ENCODE measurements at regions not wholly inside any gene's neighbourhood (a gene's known extent, or its start where the extent isn't known, plus 50 kb on each side); places are given as distances from the start of the nearest gene placed in this dataset.

- no peaks in the 10 kb centered on the region for H3K27me3 ChIP-seq (replicated peaks in 1 of 4; ENCODE audit: control extremely low read depth in 1 of 4, control insufficient read depth in 3 of 4, insufficient read depth in 4 of 4, low read length in 3 of 4)
- TF ChIP-seq EZH2 (IDR thresholded peaks at IDR 0.05; ENCODE audit: borderline replicate concordance, insufficient read depth, low read depth, low read length, poor library complexity, severe bottlenecking) (no peak), CTCF (IDR thresholded peaks at IDR 0.05) (no peak)
- H3K27ac Mint-ChIP-seq: no peak overlapping the region
- H3K27ac ChIP-seq (ENCODE audit: low read length in 2 of 2): no peak overlapping the region
- no peak overlapping the region for H2AFZ ChIP-seq (ENCODE audit: insufficient read depth, low read depth, low read length, poor library complexity, severe bottlenecking)
- WGBS (ENCODE audit: insufficient coverage): 65% methylated on average over 4 of the region's 4 CpGs
- ATAC-seq (ENCODE audit: low read depth): no peak
- POLR2A ChIA-PET: no interaction called here
- CTCF ChIA-PET: no interaction called here
- H3K9me3 ChIP-seq (ENCODE audit: control extremely low read depth in 1 of 3, control insufficient read depth in 2 of 3, insufficient read depth in 1 of 3, low read length in 2 of 3): no peaks in the 10 kb centered on the region
- peaks cover 0 to 7% of the 10 kb centered on the region in 2 donors for H3K4me1 ChIP-seq (ENCODE audit: control insufficient read depth in 2 of 2, insufficient read depth in 2 of 2, low read length in 2 of 2)
- no peaks in the 10 kb centered on the region for H4K20me1 ChIP-seq (ENCODE audit: control insufficient read depth, insufficient read depth, low read length, poor library complexity, severe bottlenecking)
- DNase-seq: no peak
- no peak overlapping the region for H3K4me2 ChIP-seq (replicated peaks; ENCODE audit: low read depth, low read length, poor library complexity, severe bottlenecking)
- H3K4me1 Mint-ChIP-seq: peaks cover 5% of the 10 kb centered on the region
- no peak overlapping the region for H3K9ac ChIP-seq (ENCODE audit: low read length)
- no peaks in the 10 kb centered on the region for H3K27me3 Mint-ChIP-seq
- no peaks in the 10 kb centered on the region for H3K36me3 ChIP-seq (replicated peaks in 1 of 2; ENCODE audit: control extremely low read depth in 1 of 2, control insufficient read depth in 1 of 2, extremely low read depth in 1 of 2, insufficient read depth in 2 of 2, low read length in 1 of 2)
- intact Hi-C loops (cut with micrococcal nuclease): no loop called here
- no peaks in the 10 kb centered on the region for H3K79me2 ChIP-seq (ENCODE audit: control insufficient read depth, insufficient read depth, low read length)
- H3K4me3 Mint-ChIP-seq: no peak overlapping the region
- no peaks in the 10 kb centered on the region for H3K9me3 Mint-ChIP-seq (ENCODE audit: insufficient read depth)
- no peak overlapping the region for H3K4me3 ChIP-seq (ENCODE audit: control extremely low read depth in 1 of 5, extremely low read depth in 1 of 5, insufficient read depth in 1 of 5, low read depth in 2 of 5, low read length in 4 of 5)
These were observed 362.7 kb downstream of the OSTF1 start for GRCh38 chr9:75451045-75451444.

- H3K4me2 ChIP-seq (replicated peaks; ENCODE audit: low read depth, low read length, poor library complexity, severe bottlenecking): no peak overlapping the region
- CTCF ChIA-PET: no interaction called here
- H3K27me3 Mint-ChIP-seq: no peaks in the 10 kb centered on the region
- H3K36me3 ChIP-seq (replicated peaks in 1 of 2; ENCODE audit: control extremely low read depth in 1 of 2, control insufficient read depth in 1 of 2, extremely low read depth in 1 of 2, insufficient read depth in 2 of 2, low read length in 1 of 2): no peaks in the 10 kb centered on the region
- intact Hi-C loops (cut with micrococcal nuclease): no loop called here
- TF ChIP-seq EZH2 (IDR thresholded peaks at IDR 0.05; ENCODE audit: borderline replicate concordance, insufficient read depth, low read depth, low read length, poor library complexity, severe bottlenecking) (no peak), CTCF (IDR thresholded peaks at IDR 0.05) (no peak)
- POLR2A ChIA-PET: no interaction called here
- no peaks in the 10 kb centered on the region for H4K20me1 ChIP-seq (ENCODE audit: control insufficient read depth, insufficient read depth, low read length, poor library complexity, severe bottlenecking)
- H3K9me3 Mint-ChIP-seq (ENCODE audit: insufficient read depth): no peaks in the 10 kb centered on the region
- H3K9ac ChIP-seq (ENCODE audit: low read length): no peak overlapping the region
- no peaks in the 10 kb centered on the region for H3K27me3 ChIP-seq (replicated peaks in 1 of 4; ENCODE audit: control extremely low read depth in 1 of 4, control insufficient read depth in 3 of 4, insufficient read depth in 4 of 4, low read length in 3 of 4)
- DNase-seq (no peak), ATAC-seq (ENCODE audit: low read depth) (no peak)
- no peak overlapping the region for H3K4me3 Mint-ChIP-seq
- H3K27ac ChIP-seq (ENCODE audit: low read length in 2 of 2): no peak overlapping the region
- H3K9me3 ChIP-seq (ENCODE audit: control extremely low read depth in 1 of 3, control insufficient read depth in 2 of 3, insufficient read depth in 1 of 3, low read length in 2 of 3): no peaks in the 10 kb centered on the region
- no peak overlapping the region for H3K4me3 ChIP-seq (ENCODE audit: control extremely low read depth in 1 of 5, extremely low read depth in 1 of 5, insufficient read depth in 1 of 5, low read depth in 2 of 5, low read length in 4 of 5)
- H3K27ac Mint-ChIP-seq: no peak overlapping the region
- no peaks in the 10 kb centered on the region for H3K79me2 ChIP-seq (ENCODE audit: control insufficient read depth, insufficient read depth, low read length)
- peaks cover 5% of the 10 kb centered on the region for H3K4me1 Mint-ChIP-seq
- H2AFZ ChIP-seq (ENCODE audit: insufficient read depth, low read depth, low read length, poor library complexity, severe bottlenecking): no peak overlapping the region
- peaks cover 0 to 7% of the 10 kb centered on the region in 2 donors for H3K4me1 ChIP-seq (ENCODE audit: control insufficient read depth in 2 of 2, insufficient read depth in 2 of 2, low read length in 2 of 2)
These were observed 363.2 kb downstream of the OSTF1 start for GRCh38 chr9:75451505-75451904.

Measured in B cell (primary cell).